NAMALWA (cell line): ENCODE measurements at regions not wholly inside any gene's neighbourhood (a gene's known extent, or its start where the extent isn't known, plus 50 kb on each side); places are given as distances from the start of the nearest gene placed in this dataset.
"Not testable (repeated sequence)": the region's sequence is repeated elsewhere in the genome, so short reads cannot be mapped to it uniquely, and the experiment has no call there.

Source experiments
- DNase-seq: peaks from one replicate; pipeline ENCODE4 v3.0.0-alpha.2; 2015; ENCODE audit warnings: low spot score

GRCh38 chr15:84421513-84422181, 179.2 kb upstream of the ZSCAN2 start:
- not testable (repeated sequence) for DNase-seq

- not testable (repeated sequence) for DNase-seq
Measured at GRCh38 chr15:84425327-84425726, 175.5 kb upstream of the ZSCAN2 start.

DNA sequence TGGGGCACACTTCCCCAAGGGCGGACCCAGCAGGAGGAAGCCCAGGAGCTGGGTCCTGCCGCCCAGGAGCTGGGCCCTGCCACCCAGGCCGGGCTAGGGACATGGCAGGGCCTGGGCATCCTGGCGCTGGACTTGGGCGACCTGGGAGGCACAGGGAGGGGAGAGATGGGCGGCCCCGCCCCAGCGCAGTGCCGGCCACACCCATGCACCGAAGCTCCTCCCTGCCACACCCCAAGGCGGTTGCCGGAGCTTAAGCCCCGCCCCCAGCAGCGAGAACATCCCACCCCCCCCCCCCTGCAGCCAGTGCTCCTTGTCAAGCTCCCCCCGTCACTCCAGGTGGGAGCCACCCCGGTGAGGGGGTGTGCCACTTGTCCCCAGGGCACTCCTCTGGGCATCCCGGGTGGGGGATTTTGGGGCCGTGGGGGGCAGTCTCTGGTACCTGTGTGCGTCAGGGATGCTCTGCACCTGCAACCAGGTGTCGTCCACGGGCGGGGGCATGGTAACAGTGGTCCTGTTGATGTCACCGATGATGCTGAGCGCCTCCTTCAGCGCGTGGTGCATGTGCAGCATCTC, 127.4 kb upstream of the ZSCAN2 start:
- not testable (repeated sequence) for DNase-seq

DNA sequence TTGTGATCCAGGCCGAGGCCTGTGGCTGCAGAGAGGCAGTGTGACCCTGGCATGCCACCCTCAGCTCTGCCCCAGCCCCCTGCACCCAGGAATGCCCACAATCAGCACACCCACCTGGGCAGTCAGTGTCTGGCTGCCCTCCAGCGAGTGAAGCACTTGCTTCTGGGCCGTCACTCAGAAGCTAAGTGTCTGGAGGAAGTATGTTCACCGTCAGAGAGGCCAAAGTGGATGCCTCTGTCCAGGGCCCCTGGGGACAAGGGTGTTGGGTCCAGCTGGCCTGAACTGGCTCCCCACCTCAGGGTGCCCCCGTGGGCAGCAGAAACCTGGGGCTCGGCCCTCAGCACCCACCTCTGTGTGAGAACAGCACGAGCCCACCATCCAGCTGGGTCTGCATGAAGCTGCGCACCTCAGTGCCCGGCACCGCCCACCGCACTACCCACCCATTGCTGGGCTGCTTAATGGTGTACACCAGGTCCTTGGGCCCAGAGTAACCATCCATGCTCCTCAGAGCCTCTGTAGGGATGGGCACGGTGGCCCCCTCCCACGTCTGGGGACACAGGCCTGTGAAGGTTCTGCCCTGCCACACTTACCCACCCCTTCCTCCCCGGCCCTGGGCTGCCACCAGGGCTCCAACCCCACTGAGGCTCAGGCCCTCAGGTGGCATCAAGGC, 124.3 kb upstream of the ZSCAN2 start:
- DNase-seq: not testable (repeated sequence)

DNA sequence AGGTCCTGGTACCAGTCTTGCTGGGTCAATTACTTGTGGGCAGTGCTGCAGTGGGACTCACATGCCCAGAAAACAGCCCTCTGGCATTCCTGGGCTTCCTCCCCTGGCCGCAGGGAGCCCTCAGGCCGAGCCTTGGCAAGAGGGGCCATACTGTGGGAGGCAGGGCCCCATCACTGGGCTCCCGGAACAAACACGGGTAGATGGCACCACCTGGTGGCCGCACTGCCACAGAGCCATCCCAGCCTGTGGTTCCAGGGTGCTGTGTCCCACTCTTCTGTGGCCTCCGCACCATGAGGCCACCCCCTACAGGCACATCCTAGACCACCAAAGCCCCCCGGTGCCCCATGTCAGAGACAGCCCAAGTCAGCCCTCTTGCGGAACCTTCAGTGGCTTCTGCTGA, 123.3 kb upstream of the ZSCAN2 start:
- DNase-seq: not testable (repeated sequence)

- not testable (repeated sequence) for DNase-seq
Measured at GRCh38 chr15:84480174-84480681, 120.6 kb upstream of the ZSCAN2 start.

GRCh38 chr15:84483859-84484258, 117.0 kb upstream of the ZSCAN2 start:
- not testable (repeated sequence) for DNase-seq

- DNase-seq: not testable (repeated sequence)
Measured at GRCh38 chr15:84500165-84500889, 100.5 kb upstream of the ZSCAN2 start.

GRCh38 chr15:84503101-84503500, 97.7 kb upstream of the ZSCAN2 start:
- not testable (repeated sequence) for DNase-seq

DNA sequence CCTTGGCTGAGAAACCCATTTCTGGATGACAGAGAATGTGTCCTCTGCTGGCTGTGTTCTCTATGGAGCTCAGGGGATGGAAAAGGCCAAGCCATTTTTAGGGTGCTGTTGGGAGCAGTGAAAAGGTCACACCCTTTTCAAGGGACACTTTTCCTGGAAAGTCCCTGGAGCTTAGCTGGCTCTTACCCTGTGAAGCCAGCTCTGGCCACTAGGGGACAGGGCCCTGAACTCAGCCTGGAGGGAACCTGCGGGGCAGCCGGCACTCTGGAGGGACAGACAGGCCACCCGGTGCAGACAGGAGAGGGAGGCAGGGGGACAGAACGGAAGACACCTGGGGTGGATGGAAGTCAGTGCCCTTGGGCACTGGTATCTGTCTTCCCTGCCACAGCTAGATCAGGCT, 95.3 kb upstream of the ZSCAN2 start:
- not testable (repeated sequence) for DNase-seq

DNA sequence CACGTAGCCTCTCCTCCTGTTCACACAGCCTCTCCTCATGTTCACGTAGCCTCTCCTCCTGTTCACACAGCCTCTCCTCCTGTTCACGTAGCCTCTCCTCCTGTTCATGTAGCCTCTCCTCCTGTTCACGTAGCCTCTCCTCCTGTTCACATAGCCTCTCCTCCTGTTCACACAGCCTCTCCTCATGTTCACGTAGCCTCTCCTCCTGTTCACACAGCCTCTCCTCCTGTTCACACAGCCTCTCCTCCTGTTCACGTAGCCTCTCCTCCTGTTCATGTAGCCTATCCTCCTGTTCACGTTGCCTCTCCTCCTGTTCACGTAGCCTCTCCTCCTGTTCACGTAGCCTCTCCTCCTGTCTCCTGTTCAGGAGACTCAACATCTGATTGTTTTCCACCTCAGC, 88.5 kb upstream of the ZSCAN2 start:
- not testable (repeated sequence) for DNase-seq

DNA sequence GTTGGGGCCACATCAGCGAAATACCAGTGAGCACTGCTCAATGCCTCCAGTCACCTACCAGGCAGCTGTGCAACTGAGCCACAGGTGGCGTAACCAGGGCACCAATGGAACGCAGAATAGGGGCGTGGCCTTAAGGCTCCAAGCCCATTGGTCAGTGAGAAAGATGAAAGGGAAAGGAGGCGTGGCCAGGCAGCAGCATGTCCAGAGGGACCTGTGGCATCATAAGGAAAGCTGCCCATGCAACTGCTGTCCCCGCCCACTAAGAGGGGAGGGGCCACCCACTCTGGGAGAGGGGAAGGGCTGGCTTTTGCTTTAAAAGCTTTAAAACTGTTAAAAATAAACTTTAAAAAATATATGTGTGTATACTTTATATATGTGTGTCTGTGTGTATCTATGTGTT, 84.0 kb upstream of the ZSCAN2 start:
- peak; percentile 49 for DNase-seq

- not testable (repeated sequence) for DNase-seq
Measured at GRCh38 chr15:84525491-84526344, 75.1 kb upstream of the ZSCAN2 start.

DNA sequence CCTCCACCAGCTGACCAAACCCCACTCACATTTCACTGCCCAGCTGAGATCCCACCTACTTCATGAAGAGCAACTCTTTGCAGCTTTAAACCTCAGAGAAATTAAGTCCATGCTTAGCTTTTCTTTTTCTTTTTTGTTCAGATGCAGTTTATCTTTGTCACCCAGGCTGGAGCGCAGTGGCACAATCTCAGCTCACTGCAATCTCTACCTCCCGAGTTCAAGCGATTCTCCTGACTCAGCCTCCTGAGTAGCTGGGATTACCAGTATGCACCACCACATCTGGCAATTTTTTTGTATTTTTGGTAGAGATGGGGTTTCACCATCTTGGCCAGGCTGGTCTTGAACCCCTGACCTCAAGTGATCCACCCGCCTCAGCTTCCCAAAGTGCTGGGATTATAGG, 70.1 kb upstream of the ZSCAN2 start:
- DNase-seq: not testable (repeated sequence)

DNA sequence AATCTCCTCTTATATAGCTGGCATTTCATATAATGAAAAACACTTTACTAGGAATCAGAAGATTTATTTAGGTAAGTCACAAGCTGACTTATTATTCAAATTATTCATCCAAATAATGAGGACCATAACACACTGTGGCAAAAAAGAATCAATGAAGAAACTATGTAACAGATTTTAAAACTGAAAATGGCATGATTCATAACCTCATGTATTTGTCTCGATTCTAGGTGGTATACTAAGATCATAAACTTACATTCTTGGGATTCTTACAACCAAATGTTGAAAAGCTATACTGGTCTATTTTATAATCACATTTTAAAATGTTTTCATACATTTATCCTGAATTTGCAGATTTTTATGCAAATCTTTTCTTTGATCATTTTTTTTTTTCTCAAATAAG, 69.6 kb upstream of the ZSCAN2 start:
- not testable (repeated sequence) for DNase-seq

DNA sequence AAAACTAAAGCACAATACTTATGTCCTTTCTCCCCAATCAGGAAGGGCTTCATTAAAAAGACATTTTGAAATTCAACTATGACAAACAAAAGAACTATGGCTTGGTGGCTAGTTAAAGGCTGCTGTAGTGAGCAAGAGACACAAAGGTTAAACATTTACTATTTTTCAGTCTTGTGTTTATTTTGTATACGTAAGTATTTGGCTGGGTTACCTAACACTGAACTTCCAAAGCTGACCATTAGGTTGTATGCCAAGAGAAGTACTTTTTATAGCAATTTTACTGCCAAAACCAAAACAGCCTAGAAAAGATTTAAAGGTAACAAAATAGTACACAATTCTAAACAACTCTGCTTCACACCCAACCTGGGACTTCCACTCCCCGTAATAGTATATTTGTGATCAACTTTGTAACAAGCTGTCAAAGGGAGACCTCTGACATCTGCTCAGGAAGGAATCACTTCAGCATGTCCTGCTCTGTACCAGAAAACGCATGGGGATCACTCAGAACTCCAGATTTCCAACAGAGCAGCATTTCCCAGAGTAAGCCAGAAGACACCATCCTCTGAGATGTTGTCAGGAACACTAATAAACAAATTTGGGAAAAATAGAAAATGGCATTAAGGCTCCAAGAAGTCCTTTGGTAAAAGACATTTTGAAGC, 69.0 kb upstream of the ZSCAN2 start:
- not testable (repeated sequence) for DNase-seq

GRCh38 chr15:84533705-84534104, 67.1 kb upstream of the ZSCAN2 start:
- DNase-seq: not testable (repeated sequence)

GRCh38 chr15:84534561-84535235, 66.1 kb upstream of the ZSCAN2 start:
- DNase-seq: not testable (repeated sequence)

GRCh38 chr15:84536181-84536580, 64.6 kb upstream of the ZSCAN2 start:
- not testable (repeated sequence) for DNase-seq

- DNase-seq: not testable (repeated sequence)
Measured at GRCh38 chr15:84544586-84544985, 56.2 kb upstream of the ZSCAN2 start.
